OCI-M2 (cell line): ENCODE measurements at regions not wholly inside any gene's neighbourhood (a gene's known extent, or its start where the extent isn't known, plus 50 kb on each side); places are given as distances from the start of the nearest gene placed in this dataset.

ENCODE experiments used
- DNase-seq: peaks from one replicate; lab custom pipeline; 2025; ENCODE audit not compliant: unreplicated experiment; lab: John Stamatoyannopoulos, UW

GRCh38 chr13:73598020-73598712 is 536.0 kb downstream of the KLF12 start:
- DNase-seq: no peak

DNA sequence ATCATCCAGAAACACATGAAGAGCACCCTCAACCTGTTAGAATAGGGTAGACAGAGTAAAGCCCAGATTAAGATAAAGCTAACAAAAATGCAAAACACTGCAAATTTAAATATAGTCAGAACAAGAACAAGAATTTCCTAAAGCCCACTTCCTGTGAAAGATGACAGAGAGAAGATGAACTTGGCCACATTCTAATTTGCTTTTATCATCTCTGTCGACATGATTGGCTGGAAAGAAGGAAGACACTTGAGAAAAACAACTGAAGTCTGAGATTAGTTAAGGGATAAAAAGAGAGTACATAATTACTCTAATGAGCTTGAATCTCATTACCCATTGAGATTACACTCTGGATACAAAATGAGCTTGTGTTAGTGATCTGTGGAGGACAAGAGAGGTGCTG is 537.6 kb downstream of the KLF5 start:
- no peak for DNase-seq

DNA sequence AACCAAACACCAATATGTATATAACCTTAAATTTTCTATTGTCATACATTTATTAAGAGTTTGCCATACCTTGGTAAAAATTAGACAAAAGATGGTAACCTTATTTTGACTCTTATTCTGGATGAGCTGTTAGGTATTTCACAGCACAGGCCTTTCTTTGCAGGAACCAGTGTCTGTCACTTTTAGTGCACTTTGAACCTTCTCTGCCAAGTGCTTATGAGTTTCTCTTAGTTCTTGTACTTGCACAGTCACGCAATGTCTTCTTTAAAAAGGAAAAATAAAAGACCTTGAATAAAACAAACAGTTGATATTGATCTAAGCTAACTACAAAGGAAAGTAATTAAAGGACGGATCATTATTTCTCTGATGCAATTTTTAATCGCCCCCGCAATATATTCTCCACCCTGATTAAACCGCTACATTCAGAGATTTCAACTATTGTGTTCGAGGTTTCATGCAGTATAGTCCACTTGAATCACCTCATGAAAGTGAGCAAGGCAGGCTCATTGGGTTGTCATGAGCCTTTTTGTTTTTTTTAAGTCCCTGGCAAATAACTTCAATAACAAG is 534.5 kb downstream of the KLF5 start:
- no peak for DNase-seq

GRCh38 chr13:73591861-73592260 is 533.1 kb downstream of the KLF5 start:
- no peak for DNase-seq

DNA sequence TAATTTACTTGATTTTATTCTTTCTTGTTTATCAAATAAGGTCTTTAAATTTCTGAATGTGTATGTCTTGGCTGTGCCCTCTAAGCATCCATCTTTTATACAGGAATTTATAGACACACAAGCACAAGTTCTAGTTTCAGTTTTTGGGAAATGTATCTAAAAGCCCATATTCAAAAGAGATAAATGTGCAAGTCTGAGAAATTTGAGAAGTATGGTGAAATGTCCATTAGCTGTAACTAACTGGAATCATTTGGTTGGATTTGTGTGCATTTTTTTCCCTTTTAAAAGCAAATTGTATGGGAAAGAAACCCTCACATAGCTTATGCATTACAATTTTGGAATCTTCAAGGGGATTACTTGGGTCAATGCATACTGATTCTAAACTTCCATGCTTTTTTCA is 532.0 kb downstream of the KLF5 start:
- DNase-seq: no peak

- no peak for DNase-seq
Measured at GRCh38 chr13:73585236-73585635, 526.4 kb downstream of the KLF5 start.

GRCh38 chr13:73583331-73583730 is 524.5 kb downstream of the KLF5 start:
- no peak for DNase-seq

DNA sequence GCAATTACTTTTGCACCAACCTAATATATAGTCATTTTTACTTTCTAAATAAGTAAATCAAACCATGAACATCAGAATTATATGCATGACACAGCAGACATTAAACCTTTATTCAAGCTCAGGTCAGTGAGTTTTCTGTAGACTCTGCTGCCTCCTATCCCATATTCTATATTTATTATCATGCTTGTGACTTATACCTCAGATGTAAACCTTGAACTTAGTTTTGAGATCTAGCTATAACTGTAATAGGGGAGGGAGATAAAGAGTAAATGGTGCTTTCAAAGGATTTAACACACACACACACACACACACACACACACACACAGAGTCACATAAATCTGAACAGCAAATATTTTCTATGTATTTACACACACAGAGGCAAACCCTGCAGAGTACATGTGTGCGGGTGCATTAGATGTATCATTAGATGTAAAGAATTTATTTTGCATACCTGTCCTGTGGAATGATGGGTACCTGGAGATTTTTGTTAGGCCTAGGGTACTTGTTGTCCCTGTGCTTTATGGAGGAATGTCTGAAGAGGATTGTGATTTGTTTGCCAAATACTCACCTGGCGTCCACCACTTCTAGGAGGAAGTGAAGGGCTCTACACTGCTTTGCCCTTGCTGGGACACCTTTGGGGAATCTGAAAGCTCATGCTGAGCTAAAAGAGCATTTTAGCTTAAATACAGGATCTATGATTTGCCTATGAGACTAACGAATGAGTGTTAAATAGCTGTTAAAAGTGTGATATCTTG is 521.9 kb downstream of the KLF5 start:
- DNase-seq: no peak

GRCh38 chr13:73579574-73580274 is 520.9 kb downstream of the KLF5 start:
- DNase-seq: no peak

GRCh38 chr13:73578251-73578875 is 519.6 kb downstream of the KLF5 start:
- no peak for DNase-seq

DNA sequence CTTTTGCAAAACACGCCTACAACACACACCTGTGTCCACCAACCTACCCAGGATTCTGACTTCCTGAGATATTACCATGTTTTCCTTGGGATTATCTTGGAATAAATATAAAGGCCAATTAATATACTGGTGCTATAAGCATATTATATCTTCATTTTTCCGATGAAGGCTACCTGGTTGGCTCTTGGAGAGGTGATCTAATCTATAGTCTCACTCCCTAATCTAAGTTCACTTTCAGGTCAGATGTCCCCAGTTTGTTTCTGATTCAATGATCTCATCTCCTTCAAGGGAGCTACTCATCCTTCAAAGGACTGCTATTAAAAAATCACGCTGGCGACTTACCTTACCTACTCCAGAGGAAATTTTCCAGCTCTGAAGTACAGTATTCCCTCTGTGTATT is 517.5 kb downstream of the KLF5 start:
- no peak for DNase-seq

GRCh38 chr13:73572824-73573223 is 514.0 kb downstream of the KLF5 start:
- DNase-seq: no peak

GRCh38 chr13:73571376-73571775 is 512.6 kb downstream of the KLF5 start:
- DNase-seq: no peak

DNA sequence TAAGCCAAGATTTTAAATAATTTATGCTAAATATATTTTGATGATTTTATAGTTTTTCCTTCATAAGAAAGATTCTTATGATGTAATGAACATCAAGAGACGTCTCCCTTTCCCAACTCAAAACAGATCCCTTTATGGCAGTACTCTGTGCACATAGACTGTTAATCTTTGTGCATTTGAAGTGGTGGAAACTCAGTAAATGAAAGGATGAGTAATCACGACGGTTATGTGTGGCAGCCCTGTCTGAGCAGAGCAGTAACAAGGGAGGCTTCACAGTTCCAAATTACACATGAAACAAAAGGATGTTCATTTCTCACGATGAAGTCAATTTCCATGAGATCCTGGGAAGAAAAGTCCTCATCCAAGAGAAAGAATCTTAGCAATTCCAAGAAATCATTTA is 498.1 kb downstream of the KLF5 start:
- DNase-seq: no peak

DNA sequence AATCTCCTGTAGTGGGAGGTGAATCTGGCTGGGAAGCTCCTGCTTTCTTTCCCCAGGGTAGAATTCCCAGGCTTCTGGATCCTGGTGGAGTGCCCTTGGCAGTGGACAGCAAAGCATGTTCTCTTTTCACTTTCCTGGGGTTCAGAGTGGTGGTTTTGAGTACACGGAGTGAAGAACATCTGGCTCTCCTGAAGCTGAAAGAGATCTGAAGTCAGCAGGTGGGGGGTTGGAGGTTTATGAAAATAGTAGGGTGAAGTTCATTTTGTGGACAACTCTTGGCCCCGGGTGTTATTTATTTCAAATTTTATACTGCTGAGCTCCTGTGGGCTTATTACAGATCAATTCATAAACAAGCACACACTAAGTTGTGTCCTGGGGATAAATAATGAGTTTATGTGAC is 497.3 kb downstream of the KLF5 start:
- no peak for DNase-seq

DNA sequence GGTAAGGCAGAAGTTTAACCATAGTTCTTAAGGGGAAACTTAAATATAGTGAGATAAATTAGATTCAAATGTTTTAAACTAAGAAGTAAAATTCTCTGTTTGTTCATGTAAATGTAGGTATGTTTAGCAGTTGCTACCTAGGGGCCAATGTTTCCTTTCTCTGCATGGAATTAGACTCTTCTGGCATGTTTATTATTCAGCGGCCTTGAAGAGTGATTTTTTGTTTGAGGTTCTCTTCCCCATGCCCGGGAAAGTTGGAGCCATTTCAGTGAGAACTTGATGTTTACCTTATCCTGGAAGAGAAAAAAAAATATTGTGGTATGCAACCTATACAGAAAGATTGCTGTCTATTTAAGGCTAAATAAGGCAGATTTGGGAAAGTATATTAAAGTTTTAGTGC is 492.9 kb downstream of the KLF5 start:
- no peak for DNase-seq

DNA sequence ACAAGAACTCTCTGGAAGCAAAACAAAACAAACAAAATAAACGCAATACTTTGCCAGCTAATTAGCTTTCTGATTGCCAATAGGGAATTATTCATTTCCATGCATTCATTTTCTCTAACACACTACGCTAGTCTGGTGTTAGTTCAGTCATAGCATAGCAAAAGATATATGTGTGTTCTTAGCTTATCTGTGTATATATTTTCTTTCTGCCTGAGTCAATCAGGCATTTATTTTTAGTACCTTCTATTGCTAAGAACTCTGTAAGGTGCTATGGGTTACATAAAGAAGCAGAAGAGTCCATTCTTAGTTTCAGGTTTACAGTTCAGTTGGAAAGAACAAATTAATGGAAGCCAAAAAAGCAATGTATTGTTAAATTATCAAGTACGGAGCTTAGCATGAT is 490.9 kb downstream of the KLF5 start:
- no peak for DNase-seq

- DNase-seq: no peak
Measured at GRCh38 chr13:73548449-73548848, 489.6 kb downstream of the KLF5 start.

DNA sequence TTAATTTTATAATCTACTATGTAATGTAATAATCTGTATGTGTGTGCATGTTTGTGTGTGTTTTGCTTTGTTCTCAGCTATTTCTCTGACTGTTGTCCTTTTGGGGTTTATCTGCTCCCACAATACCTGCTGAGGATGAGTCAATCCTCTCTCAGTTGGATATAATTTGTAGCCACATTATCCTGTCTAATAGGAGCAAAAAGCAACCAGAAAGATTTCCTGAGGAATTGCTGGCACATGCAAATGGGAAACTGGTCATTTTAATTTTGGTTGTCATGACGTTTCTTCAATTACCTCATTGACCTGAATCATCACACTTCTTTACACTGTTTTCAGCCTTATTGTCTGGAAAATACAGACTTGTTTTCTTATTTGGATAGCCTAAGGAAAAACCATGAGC is 488.4 kb downstream of the KLF5 start:
- no peak for DNase-seq

GRCh38 chr13:73544175-73544574 is 485.4 kb downstream of the KLF5 start:
- DNase-seq: no peak

DNA sequence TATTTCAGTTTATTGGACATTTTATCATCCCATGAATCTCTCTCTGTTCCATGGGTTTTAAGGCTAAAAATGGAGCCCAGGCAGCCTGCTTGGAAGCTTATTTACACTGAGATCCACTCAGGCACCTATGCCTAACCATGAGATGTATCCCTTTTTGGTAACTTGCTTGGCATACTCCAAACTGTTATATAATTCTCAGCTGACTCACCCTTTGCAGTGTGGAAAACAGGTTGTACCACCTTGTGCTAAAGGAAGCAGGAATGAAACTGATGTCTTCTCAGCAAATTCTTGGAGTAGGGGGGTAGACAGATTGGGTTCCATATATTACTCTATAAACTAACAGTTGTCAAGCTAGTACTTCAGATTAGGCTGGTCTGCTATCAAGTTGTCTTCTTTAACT is 483.6 kb downstream of the KLF5 start:
- DNase-seq: no peak
